ENCODE measurements at regions not wholly inside any gene's neighbourhood (a gene's known extent, or its start where the extent isn't known, plus 50 kb on each side); places are given as distances from the start of the nearest gene placed in this dataset.

- FAIRE-seq (no peak), ATAC-seq (no peak), DNase-seq (ENCODE audit: extremely low read depth in 1 of 4, low spot score in 3 of 4) (peak in 1 of 4 experiments; percentile 4)
- 0% methylated on average over 2 of the region's 2 CpGs for WGBS (ENCODE audit: insufficient coverage, low coverage, missing lambda C conversion rate)
- CTCF ChIA-PET (ENCODE audit: low intra/inter-chr PET ratio), result no interaction called here
- intact Hi-C loops (cut with micrococcal nuclease) (no loop called here), in situ Hi-C loops (cut with MboI) (no loop called here)
- BruUV-seq (replicated peaks), result no TSS peak
- Histone ChIP-seq H3K4me1 (replicated peaks in 1 of 2; ENCODE audit: control insufficient read depth in 2 of 2, insufficient read depth in 2 of 2, low read length in 2 of 2) (no peaks in the 10 kb centered on the region), H4K20me1 (replicated peaks; ENCODE audit: control insufficient read depth, insufficient read depth, low read length) (no peaks in the 10 kb centered on the region), H3K27ac (ENCODE audit: extremely low read depth, low read depth, low read length) (no peak overlapping the region), H3K27me3 (ENCODE audit: control insufficient read depth in 2 of 2, insufficient read depth in 2 of 2, low read length in 2 of 2) (no peaks in the 10 kb centered on the region), H3K9me1 (ENCODE audit: control insufficient read depth, insufficient read depth, low read length) (no peaks in the 10 kb centered on the region), H3K9me3 (replicated peaks; ENCODE audit: control insufficient read depth, insufficient read depth, low read depth, low read length) (no peaks in the 10 kb centered on the region), H3K79me2 (ENCODE audit: control insufficient read depth, insufficient read depth, low read length) (no peaks in the 10 kb centered on the region), H3K9ac (ENCODE audit: insufficient read depth in 1 of 2, low read depth in 2 of 2, low read length in 2 of 2) (no peak overlapping the region), H3K4me2 (ENCODE audit: insufficient read depth, low read length) (no peak overlapping the region), H3K4me3 (no peak overlapping the region), H3K36me3 (ENCODE audit: control insufficient read depth, insufficient read depth, low read length) (no peaks in the 10 kb centered on the region), H2AFZ (ENCODE audit: low read depth, low read length) (no peak overlapping the region)
- POLR2A ChIA-PET, result no interaction called here
- TF ChIP-seq DPF2 (IDR thresholded peaks at IDR 0.05), result no peak
- TF ChIP-seq NFRKB (IDR thresholded peaks at IDR 0.05; ENCODE audit: low read depth), result no peak
- no peak for TF ChIP-seq RERE (CRISPR knock-in tag; IDR thresholded peaks at IDR 0.05; ENCODE audit: borderline replicate concordance)
- no peak for TF ChIP-seq NR3C1 (CRISPR knock-in tag; IDR thresholded peaks at IDR 0.05)
- no peak for TF ChIP-seq TAL1 (IDR thresholded peaks at IDR 0.05)
- TF ChIP-seq KLF6 (CRISPR knock-in tag; IDR thresholded peaks at IDR 0.05; ENCODE audit: borderline replicate concordance), result no peak
- TF ChIP-seq ZBTB5 (IDR thresholded peaks at IDR 0.05), result no peak
- TF ChIP-seq FOSL1 (tag; conservative IDR thresholded peaks at IDR 0.05), result peak; percentile 49; the same call in 1 of the 2 replicates
- no peak for TF ChIP-seq ETV5 (CRISPR knock-in tag; IDR thresholded peaks at IDR 0.05; ENCODE audit: low read depth)
- TF ChIP-seq ZNF140 (CRISPR knock-in tag; IDR thresholded peaks at IDR 0.05), result no peak
- TF ChIP-seq TFAM (CRISPR knock-in tag; conservative IDR thresholded peaks at IDR 0.05), result no peak
- no peak for TF ChIP-seq KDM5B (IDR thresholded peaks at IDR 0.05; ENCODE audit: insufficient replicate concordance, low read depth, low read length)
- TF ChIP-seq ZNF143 (CRISPR knock-in tag; IDR thresholded peaks at IDR 0.05), result no peak
- no peak for TF ChIP-seq ZNF24 (IDR thresholded peaks at IDR 0.05)
- TF ChIP-seq JUND (IDR thresholded peaks at IDR 0.05; ENCODE audit: borderline replicate concordance, low read depth, low read length), result 0 out of 2 replicates have a peak, but pooled peaks have one; percentile 15
- no peak for TF ChIP-seq JUND (tag; IDR thresholded peaks at IDR 0.05; ENCODE audit: borderline replicate concordance, low read depth, low read length)
These were observed 70.3 kb upstream of the MBNL3 start for GRCh38 chrX:132559101-132559500.

Data from K562 (cell line).